Spleen (tissue), 11 donors: ENCODE measurements at regions not wholly inside any gene's neighbourhood (a gene's known extent, or its start where the extent isn't known, plus 50 kb on each side); places are given as distances from the start of the nearest gene placed in this dataset.

Experiments used
- DNase-seq: peaks from one replicate; pipeline ENCODE4 v3.0.0-alpha.2; 2020
- H3K27ac ChIP-seq, 8 donors: fragments of 200-600 bp; sonication (generic) in 7 of 8; 1 replicate in 4 of 8; 2 replicates in 4 of 8; pipeline versions ENCODE4 v1.5.0 to v1.8.0; 2016 to 2021; ENCODE audit warnings: inconsistent platforms in 4 of 8, mild to moderate bottlenecking in 4 of 8, moderate library complexity in 1 of 8
- H3K27me3 ChIP-seq, 7 donors: fragments of 200-600 bp; sonication (generic) in 6 of 7; replicated peaks in 1 of 7; 1 replicate in 4 of 7; 2 replicates in 3 of 7; pipeline versions ENCODE4 v1.5.0 to v1.8.0; 2016 to 2021; ENCODE audit warnings: inconsistent platforms in 3 of 7, mild to moderate bottlenecking in 1 of 7
- H3K36me3 ChIP-seq, 6 donors: fragments of 200-600 bp; sonication (generic) in 5 of 6; 1 replicate in 4 of 6; 2 replicates in 2 of 6; pipeline versions ENCODE4 v1.5.0 to v1.8.0; 2016 to 2021; ENCODE audit warnings: inconsistent platforms in 2 of 6
- H3K4me1 ChIP-seq, 6 donors: fragments of 200-600 bp; sonication (generic) in 5 of 6; 1 replicate in 3 of 6; 2 replicates in 3 of 6; pipeline versions ENCODE4 v1.5.0 to v1.8.0; 2016 to 2021; ENCODE audit warnings: inconsistent platforms in 3 of 6
- H3K4me3 ChIP-seq, 8 donors: fragments of 200-600 bp; sonication (generic) in 7 of 8; 1 replicate in 4 of 8; 2 replicates in 4 of 8; pipeline versions ENCODE4 v1.5.0 to v1.8.0; 2016 to 2021; ENCODE audit warnings: inconsistent platforms in 4 of 8, mild to moderate bottlenecking in 4 of 8, moderate library complexity in 2 of 8
- H3K9me3 ChIP-seq, 8 donors: fragments of 200-600 bp; sonication (generic) in 7 of 8; 1 replicate in 4 of 8; 2 replicates in 4 of 8; pipeline versions ENCODE4 v1.5.0 to v1.8.0; 2016 to 2021; ENCODE audit warnings: inconsistent platforms in 4 of 8
- POLR2A ChIP-seq, 3 donors: fragments of 450-650 bp; IDR thresholded peaks; one replicate each; pipeline ENCODE4 v1.5.1; 2017; ENCODE audit warnings: antibody characterized with exemption in 3 of 3, mild to moderate bottlenecking in 1 of 3
- POLR2AphosphoS5 ChIP-seq, 3 donors: sonication (generic); formaldehyde crosslinking; IDR thresholded peaks; one replicate each; pipeline ENCODE4 v1.5.1; 2017; ENCODE audit warnings: antibody characterized with exemption in 3 of 3
- WGBS, 5 donors: extraction: QIAGEN DNeasy Blood & Tissue Kit in 3 of 5; methylation state at CpG; one replicate each; pipeline versions ENCODE4 v1.1.5 to v1.1.7; 2013 to 2018; 5-methylcytosine and 5-hydroxymethylcytosine counted together
- intact Hi-C: fragments of 100-400 bp; cut with DNase I; formaldehyde crosslinking; loops from one replicate; pipeline ENCODE4 v1.15.0; 2023; ENCODE audit warnings: low total_unique reads
- TF ChIP-seq, protein P1 (sequence below), 11 experiments: fragments of 200-600 bp in 7 of 11; fragments of 450-650 bp in 4 of 11; sonication (generic) in 4 of 11; IDR thresholded peaks in 8 of 11; conservative IDR thresholded peaks in 3 of 11; 1 replicate in 7 of 11; 2 replicates in 4 of 11; pipeline versions ENCODE4 v1.4.0 to v1.8.0; 2016 to 2021; ENCODE audit warnings: antibody characterized with exemption in 11 of 11, inconsistent platforms in 4 of 11, mild to moderate bottlenecking in 1 of 11
- donor health status: healthy with polysubstance abuse.
- donor health status: DM: no; HTN: no; CAD: no; lungs with moderate emphysema.
- donor health status: DM: no; HTN: no; CAD: no.
- donor health status: Bipolar disorder and iron deficiency.
- donor health status: healthy.
- donor health status: DM: no; HTN: no; CAD: no.
- donor health status: DM: yes; HTN: yes; CAD: no.

GRCh38 chr7:82624337-82624736 lies 180.8 kb upstream of the CACNA2D1 start:
- TF ChIP-seq, protein P1, sequence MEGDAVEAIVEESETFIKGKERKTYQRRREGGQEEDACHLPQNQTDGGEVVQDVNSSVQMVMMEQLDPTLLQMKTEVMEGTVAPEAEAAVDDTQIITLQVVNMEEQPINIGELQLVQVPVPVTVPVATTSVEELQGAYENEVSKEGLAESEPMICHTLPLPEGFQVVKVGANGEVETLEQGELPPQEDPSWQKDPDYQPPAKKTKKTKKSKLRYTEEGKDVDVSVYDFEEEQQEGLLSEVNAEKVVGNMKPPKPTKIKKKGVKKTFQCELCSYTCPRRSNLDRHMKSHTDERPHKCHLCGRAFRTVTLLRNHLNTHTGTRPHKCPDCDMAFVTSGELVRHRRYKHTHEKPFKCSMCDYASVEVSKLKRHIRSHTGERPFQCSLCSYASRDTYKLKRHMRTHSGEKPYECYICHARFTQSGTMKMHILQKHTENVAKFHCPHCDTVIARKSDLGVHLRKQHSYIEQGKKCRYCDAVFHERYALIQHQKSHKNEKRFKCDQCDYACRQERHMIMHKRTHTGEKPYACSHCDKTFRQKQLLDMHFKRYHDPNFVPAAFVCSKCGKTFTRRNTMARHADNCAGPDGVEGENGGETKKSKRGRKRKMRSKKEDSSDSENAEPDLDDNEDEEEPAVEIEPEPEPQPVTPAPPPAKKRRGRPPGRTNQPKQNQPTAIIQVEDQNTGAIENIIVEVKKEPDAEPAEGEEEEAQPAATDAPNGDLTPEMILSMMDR (IDR thresholded peaks at IDR 0.05 in 8 of 11, conservative IDR thresholded peaks at IDR 0.05 in 3 of 11), result no peak
- TF ChIP-seq POLR2AphosphoS5 (IDR thresholded peaks at IDR 0.05) (no peak), POLR2A (IDR thresholded peaks at IDR 0.05) (no peak)
- intact Hi-C loops, result no loop called here
- Histone ChIP-seq H3K4me3 (no peak overlapping the region), H3K27me3 (no peaks in the 10 kb centered on the region), H3K36me3 (no peaks in the 10 kb centered on the region), H3K4me1 (no peaks in the 10 kb centered on the region), H3K9me3 (no peaks in the 10 kb centered on the region), H3K27ac (no peak overlapping the region)
- DNase-seq, result no peak
- WGBS, 5 donors, result 69 to 82% (median 74%) methylated on average over 2 of the region's 2 CpGs

GRCh38 chr7:82623812-82624211 lies 180.2 kb upstream of the CACNA2D1 start:
- no peaks in the 10 kb centered on the region for H3K4me1 ChIP-seq
- H3K27ac ChIP-seq, result no peak overlapping the region
- H3K4me3 ChIP-seq, result no peak overlapping the region
- no peaks in the 10 kb centered on the region for H3K9me3 ChIP-seq
- intact Hi-C loops, result no loop called here
- no peak for TF ChIP-seq POLR2A (IDR thresholded peaks at IDR 0.05)
- TF ChIP-seq, protein P1 (IDR thresholded peaks at IDR 0.05 in 8 of 11, conservative IDR thresholded peaks at IDR 0.05 in 3 of 11), result no peak
- no peak for TF ChIP-seq POLR2AphosphoS5 (IDR thresholded peaks at IDR 0.05)
- no peak for DNase-seq
- no peaks in the 10 kb centered on the region for H3K36me3 ChIP-seq
- H3K27me3 ChIP-seq, result no peaks in the 10 kb centered on the region

- WGBS, 5 donors, result 59 to 69% (median 63%) methylated on average over 1 of the region's 1 CpG
- intact Hi-C loops, result no loop called here
- TF ChIP-seq POLR2A (IDR thresholded peaks at IDR 0.05) (no peak), POLR2AphosphoS5 (IDR thresholded peaks at IDR 0.05) (no peak)
- TF ChIP-seq, protein P1 (IDR thresholded peaks at IDR 0.05 in 8 of 11, conservative IDR thresholded peaks at IDR 0.05 in 3 of 11), result no peak
- Histone ChIP-seq H3K27me3 (no peaks in the 10 kb centered on the region), H3K27ac (no peak overlapping the region), H3K9me3 (no peaks in the 10 kb centered on the region), H3K4me3 (no peak overlapping the region), H3K4me1 (peaks cover 0 to 11% (median 0%) of the 10 kb centered on the region in 6 donors), H3K36me3 (no peaks in the 10 kb centered on the region)
- no peak for DNase-seq
These were observed 173.6 kb upstream of the CACNA2D1 start for GRCh38 chr7:82617156-82617555.

- WGBS, 5 donors, result 48 to 76% (median 66%) methylated on average over 2 of the region's 2 CpGs
- TF ChIP-seq POLR2A (IDR thresholded peaks at IDR 0.05) (no peak), POLR2AphosphoS5 (IDR thresholded peaks at IDR 0.05) (no peak)
- TF ChIP-seq, protein P1 (IDR thresholded peaks at IDR 0.05 in 8 of 11, conservative IDR thresholded peaks at IDR 0.05 in 3 of 11), result no peak
- DNase-seq, result no peak
- Histone ChIP-seq H3K27me3 (no peaks in the 10 kb centered on the region), H3K9me3 (no peaks in the 10 kb centered on the region), H3K4me1 (peaks cover 0 to 11% (median 0%) of the 10 kb centered on the region in 6 donors), H3K4me3 (no peak overlapping the region), H3K27ac (peak overlapping the region in 5 of 8 donors; percentile 22 to 55 (median 32)), H3K36me3 (no peaks in the 10 kb centered on the region)
- intact Hi-C loops, result no loop called here
These were observed 172.6 kb upstream of the CACNA2D1 start for GRCh38 chr7:82616059-82616728.
